GM21825 (cell line): ENCODE measurements at regions not wholly inside any gene's neighbourhood (a gene's known extent, or its start where the extent isn't known, plus 50 kb on each side); places are given as distances from the start of the nearest gene placed in this dataset.
"Not testable (repeated sequence)": the region's sequence is repeated elsewhere in the genome, so short reads cannot be mapped to it uniquely, and the experiment has no call there.

ENCODE experiments used
- ATAC-seq: cut with Tn5 transposase; IDR thresholded peaks from one replicate; pipeline ENCODE4 v1.9.1; 2021; ENCODE audit warnings: mild to moderate bottlenecking, moderate library complexity; ENCODE audit not compliant: unreplicated experiment

DNA sequence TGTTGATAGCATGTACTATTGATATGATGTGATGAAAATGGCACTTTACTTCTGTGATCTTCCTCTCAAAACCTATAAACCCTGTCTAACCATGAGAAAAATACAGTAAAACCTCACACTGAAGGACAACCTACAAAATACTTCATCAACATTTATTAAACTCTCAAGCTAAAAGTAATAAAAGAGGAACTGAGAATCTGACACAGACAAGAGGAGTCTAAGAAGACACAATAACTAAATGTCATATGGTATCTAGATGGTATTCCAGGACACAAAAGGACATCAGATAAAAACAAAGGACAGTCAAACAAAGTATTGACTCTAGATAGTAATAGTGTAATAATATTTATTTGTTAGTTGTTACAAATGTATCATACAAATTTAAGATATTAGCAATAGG lies 655.3 kb downstream of the SH3BGRL start:
- ATAC-seq: no peak

DNA sequence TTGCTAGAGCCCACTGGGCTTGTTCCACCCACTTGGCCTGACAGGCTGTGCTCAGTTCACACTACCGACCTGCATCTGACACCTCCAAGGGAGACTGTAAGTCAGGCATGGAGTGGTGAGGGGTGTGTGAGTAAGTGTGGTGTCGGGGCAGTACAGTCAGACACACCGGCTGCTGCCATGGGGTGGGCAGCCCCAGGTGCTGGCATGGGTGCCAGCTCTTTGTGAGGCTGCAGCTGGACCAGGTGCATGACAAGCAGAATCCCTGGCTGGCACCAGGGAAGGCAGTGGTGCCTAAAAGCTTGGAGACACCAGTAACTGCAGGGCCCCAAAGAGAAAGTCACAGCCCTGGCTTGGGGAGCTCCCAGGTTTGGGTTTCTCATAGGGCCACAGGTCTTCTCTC lies 665.0 kb downstream of the SH3BGRL start:
- ATAC-seq: no peak

DNA sequence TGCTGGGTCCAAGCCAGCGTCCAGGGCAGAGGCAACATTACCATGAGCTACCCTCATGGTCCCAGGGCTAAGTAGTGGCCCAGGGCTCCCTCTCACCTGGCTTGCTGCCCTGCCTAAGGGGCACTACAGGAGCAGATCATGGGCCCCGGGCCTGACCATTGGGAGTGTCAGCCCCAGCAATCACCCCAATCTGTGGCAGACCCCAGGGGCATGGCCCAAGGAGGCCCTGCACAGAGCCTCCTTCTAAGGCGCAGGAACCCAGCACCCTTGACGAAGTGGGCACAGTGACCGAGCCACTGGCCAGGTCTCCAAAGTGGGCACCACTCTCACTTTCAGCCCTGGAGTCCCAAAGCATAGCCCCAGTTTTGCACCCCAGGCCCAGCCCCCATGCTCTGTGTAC lies 667.1 kb downstream of the SH3BGRL start:
- ATAC-seq: no peak

DNA sequence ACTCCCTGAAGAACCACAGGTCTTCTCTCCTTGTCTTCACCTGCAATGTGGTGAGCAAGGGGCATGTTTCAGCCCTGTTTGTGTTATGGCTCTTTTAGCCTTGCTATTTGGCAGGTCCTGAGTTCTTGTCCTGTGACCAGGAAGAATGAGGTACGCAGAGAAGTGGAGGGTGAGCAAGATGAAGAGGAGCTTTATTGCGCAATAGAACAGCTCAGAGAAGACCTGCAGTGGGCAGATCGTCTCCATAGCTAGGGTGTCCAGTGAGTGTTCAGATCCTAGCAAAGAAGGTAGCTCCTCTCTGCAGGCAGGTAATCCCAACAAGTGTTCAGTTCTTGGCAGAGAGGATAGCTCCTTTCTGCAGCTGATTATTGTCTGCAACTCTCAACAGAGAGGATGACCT lies 672.9 kb downstream of the SH3BGRL start:
- no peak for ATAC-seq

- ATAC-seq: no peak
Observed at GRCh38 chrX:81875800-81876199, 673.9 kb downstream of the SH3BGRL start.

DNA sequence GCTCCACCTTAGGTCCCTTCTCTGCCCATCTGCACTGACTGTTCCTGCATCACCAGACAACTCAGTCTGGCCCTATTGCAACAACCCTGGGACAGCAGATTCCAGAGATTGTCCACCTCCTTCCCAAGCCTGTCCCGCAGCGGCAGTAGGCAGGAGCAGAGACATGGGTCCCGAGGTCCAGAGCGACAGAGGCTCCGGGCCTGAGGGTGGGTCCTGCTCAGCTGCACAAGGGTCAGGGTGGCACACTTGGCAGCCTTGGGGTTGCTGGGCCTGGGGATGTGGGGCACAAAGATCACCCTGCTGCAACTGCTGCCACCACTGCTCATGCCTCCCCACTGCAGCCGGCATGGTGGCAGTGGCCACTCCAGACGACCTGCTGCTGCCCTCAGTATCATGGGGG lies 674.5 kb downstream of the SH3BGRL start:
- no peak for ATAC-seq

DNA sequence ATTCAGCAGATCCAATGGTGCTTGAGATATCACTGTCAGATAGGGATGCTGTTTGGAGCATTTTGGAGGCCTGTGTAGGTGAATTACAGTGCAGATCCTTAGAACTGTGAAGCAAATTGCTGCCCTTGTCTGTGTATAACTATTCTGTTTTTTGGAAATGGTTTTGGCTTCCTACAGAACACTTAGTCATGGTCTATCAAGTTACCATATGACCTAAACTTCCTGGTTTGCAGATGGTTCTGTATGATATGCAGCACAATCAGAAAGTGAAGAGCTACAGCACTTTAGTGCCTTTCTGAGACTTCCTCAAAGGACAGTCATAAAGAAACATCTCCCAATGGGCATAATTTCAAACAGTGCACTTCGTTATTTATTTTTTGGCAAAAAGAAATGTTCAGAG lies 688.6 kb downstream of the SH3BGRL start:
- ATAC-seq: no peak

GRCh38 chrX:81900522-81900921 lies 698.6 kb downstream of the SH3BGRL start:
- no peak for ATAC-seq

GRCh38 chrX:81925812-81926211 lies 723.9 kb downstream of the SH3BGRL start:
- ATAC-seq: no peak

- not testable (repeated sequence) for ATAC-seq
Observed at GRCh38 chrX:81945911-81946310, 744.0 kb downstream of the SH3BGRL start.

DNA sequence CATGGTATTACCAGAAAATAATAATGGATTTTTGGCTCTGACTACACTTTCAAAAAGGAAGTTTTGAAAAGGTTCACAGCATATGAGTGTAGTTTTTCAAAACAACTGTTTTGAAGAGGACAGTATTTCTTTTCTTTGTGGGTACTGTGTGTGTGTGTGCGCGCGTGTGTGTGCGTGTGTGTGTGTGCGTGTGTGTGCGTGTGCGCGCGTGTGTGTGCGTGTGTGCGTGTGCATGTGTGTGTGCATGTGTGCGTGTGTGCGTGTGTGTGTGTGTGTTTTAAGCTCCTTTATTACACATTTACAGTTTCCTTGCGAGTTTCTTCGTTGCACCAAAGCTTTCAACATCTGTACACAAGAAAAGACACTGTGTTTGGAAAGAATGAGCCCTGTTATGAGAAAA lies 755.4 kb downstream of the SH3BGRL start:
- ATAC-seq: no peak

- peak; percentile 68 for ATAC-seq
Observed at GRCh38 chrX:81957900-81958545, 756.1 kb downstream of the SH3BGRL start.

- ATAC-seq: no peak
Observed at GRCh38 chrX:81959964-81960363, 758.1 kb downstream of the SH3BGRL start.

DNA sequence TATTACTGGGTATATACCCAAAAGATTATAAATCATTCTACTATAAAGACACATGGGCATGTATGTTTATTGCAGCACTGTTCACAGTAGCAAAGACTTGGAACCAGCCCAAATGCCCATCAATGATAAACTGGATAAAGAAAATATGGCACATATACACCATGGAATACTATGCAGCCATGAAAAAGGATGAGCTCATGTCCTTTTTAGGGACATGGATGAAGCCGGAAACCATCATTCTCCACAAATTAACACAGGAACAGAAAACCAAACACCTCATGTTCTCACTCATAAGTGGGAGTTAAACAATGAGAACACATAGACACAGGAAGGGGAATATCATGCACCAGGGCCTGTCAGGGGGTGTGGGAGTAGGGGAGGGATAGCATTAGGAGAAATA lies 772.5 kb downstream of the SH3BGRL start:
- not testable (repeated sequence) for ATAC-seq

GRCh38 chrX:81979806-81980515 lies 778.1 kb downstream of the SH3BGRL start:
- no peak for ATAC-seq

- ATAC-seq: not testable (repeated sequence)
Observed at GRCh38 chrX:81987217-81987616, 785.3 kb downstream of the SH3BGRL start.

- ATAC-seq: no peak
Observed at GRCh38 chrX:81996166-81996565, 794.3 kb downstream of the SH3BGRL start.

DNA sequence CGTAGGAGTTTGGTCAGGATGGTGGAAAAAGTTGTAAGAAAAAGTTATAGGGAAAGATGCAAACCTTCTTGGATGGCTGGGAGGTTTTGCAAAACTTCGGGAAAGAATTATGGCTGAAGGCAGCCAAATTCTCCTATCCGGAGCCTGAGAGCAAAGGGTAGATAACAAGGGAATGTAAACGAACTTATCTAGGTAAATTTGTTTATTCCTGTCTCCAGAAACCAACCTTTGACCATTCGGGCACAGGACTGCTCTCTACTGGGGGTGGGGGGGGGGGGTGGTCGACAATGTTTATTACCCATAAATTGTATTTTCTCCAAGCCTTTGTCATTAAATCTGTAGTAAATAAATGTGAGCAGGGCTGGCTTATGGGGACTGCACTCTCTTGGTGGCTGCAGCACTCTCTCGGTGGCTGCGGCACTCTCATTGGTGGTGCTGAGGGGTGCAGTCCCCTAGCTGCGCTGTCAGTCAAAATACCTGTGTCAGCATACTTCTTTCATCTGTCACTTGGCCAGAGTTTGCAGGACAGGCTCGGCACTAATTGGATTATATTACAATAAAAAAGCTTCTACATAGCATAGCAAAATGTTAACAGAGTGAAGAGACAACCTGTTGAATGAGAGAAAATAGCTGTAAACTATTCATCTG lies 827.8 kb downstream of the SH3BGRL start:
- ATAC-seq: no peak

DNA sequence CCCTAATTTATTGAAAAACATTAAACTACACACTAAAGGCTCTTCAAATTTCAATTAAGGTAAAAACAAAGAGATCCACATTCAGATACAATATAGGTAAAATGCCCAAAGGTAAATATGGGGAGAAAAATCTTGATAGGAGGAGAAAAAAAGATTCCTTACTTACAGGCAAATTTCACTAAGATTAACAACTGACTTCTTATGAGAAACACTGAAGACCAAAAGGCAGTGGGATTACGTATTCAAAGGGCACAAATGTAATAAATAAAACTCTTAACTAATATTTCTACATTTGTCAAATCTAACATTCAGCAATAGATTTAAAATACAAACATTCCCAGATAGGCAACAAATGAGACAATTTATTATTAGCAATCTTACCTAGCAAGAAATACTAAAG lies 829.3 kb downstream of the SH3BGRL start:
- ATAC-seq: no peak

DNA sequence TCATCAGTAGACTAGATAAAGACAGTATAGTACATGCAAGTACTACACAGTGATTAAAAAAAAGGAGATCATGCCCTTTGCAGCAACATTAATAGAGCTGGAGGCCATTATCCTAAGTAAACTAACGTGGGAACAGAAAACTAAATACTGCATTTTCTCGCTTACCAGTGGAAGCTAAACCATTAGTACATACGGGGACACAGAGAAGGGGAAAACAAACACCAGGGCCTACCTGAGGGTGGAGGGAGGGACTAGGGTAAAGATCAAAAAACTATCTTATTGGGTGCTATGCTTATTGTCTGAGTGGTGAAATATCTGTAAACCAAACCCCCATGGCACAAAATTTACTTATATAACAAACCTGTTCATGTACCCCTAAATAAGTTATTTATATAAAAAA lies 836.9 kb downstream of the SH3BGRL start:
- no peak for ATAC-seq

- ATAC-seq: no peak
Observed at GRCh38 chrX:82041034-82041433, 839.1 kb downstream of the SH3BGRL start.

- ATAC-seq: no peak
Observed at GRCh38 chrX:82058728-82059127, 856.8 kb downstream of the SH3BGRL start.
